GM23248 (cell line): ENCODE measurements at regions not wholly inside any gene's neighbourhood (a gene's known extent, or its start where the extent isn't known, plus 50 kb on each side); places are given as distances from the start of the nearest gene placed in this dataset.

Experiments used
- EZH2 ChIP-seq: fragments of 200-600 bp; sonication (generic); IDR thresholded peaks from 2 replicates; pipeline ENCODE4 v1.6.1; 2018; ENCODE audit warnings: antibody characterized with exemption, mild to moderate bottlenecking; ENCODE audit not compliant: insufficient read depth, poor library complexity, severe bottlenecking
- EZH2phosphoT487 ChIP-seq: fragments of 200-600 bp; sonication (generic); IDR thresholded peaks from 2 replicates; pipeline ENCODE4 v1.6.1; 2018; ENCODE audit warnings: antibody characterized with exemption, moderate library complexity, mild to moderate bottlenecking, low read depth; ENCODE audit not compliant: insufficient read depth

GRCh38 chr2:45166229-45166890 is 157.1 kb upstream of the SIX2 start:
- TF ChIP-seq EZH2 = no peak
- no peak for TF ChIP-seq EZH2phosphoT487
